Left colon (tissue), 2 donors: ENCODE measurements at regions not wholly inside any gene's neighbourhood (a gene's known extent, or its start where the extent isn't known, plus 50 kb on each side); places are given as distances from the start of the nearest gene placed in this dataset.

Experiments used
- microRNA-seq, 2 donors: library from miRNA; unstranded; fragments of <30 nt; microRNA quantifications; one replicate each; pipeline versions ENCODE4 v1.1.0 to v1.2.0, GENCODE V29; 2020
- donor health status: DM: no; HTN: no; CAD: no.
- donor health status: DM: yes; HTN: yes; CAD: no.

Small RNA genes lying in the stretch of these regions (microRNA-seq; reads per million reads assigned to microRNA genes)
- 0 to 1.1 reads per million in 2 donors for gene MIR378C
